ENCODE measurements at regions not wholly inside any gene's neighbourhood (a gene's known extent, or its start where the extent isn't known, plus 50 kb on each side); places are given as distances from the start of the nearest gene placed in this dataset.

GRCh38 chr12:115423546-115423987 lies 739.6 kb upstream of the TBX3 start:
- Histone ChIP-seq H3K27ac (ENCODE audit: low read depth, low read length, poor library complexity, severe bottlenecking) (no peak overlapping the region), H3K27me3 (ENCODE audit: insufficient read depth, low read length) (no peaks in the 10 kb centered on the region), H3K4me3 (ENCODE audit: low read depth, low read length, poor library complexity, severe bottlenecking) (no peak overlapping the region), H3F3A (ENCODE audit: insufficient read depth, low read length) (no peaks in the 10 kb centered on the region), H3K36me3 (ENCODE audit: insufficient read depth, low read length) (no peaks in the 10 kb centered on the region), H4K20me1 (ENCODE audit: insufficient read depth, low read length) (no peaks in the 10 kb centered on the region), H3K4me1 (ENCODE audit: insufficient read depth, low read length, severe bottlenecking) (no peaks in the 10 kb centered on the region), H2AFZ (ENCODE audit: low read length) (no peak overlapping the region), H3K9ac (ENCODE audit: low read length) (no peak overlapping the region), H3K9me3 (ENCODE audit: low read length) (no peaks in the 10 kb centered on the region), H3K9me2 (ENCODE audit: low read depth, low read length) (no peaks in the 10 kb centered on the region), H3K79me2 (ENCODE audit: insufficient read depth, low read length) (no peaks in the 10 kb centered on the region), H3K4me2 (ENCODE audit: low read length) (no peak overlapping the region)
- no peak for TF ChIP-seq CTCF (IDR thresholded peaks at IDR 0.05; ENCODE audit: low read length)
- TF ChIP-seq EZH2 (IDR thresholded peaks at IDR 0.05; ENCODE audit: borderline replicate concordance, low read length), result no peak

- no peaks in the 10 kb centered on the region for H3K4me1 ChIP-seq (ENCODE audit: insufficient read depth, low read length, severe bottlenecking)
- no peak overlapping the region for H3K27ac ChIP-seq (ENCODE audit: low read depth, low read length, poor library complexity, severe bottlenecking)
- H3K9me2 ChIP-seq (ENCODE audit: low read depth, low read length), result no peaks in the 10 kb centered on the region
- H3K27me3 ChIP-seq (ENCODE audit: insufficient read depth, low read length), result no peaks in the 10 kb centered on the region
- no peak overlapping the region for H3K9ac ChIP-seq (ENCODE audit: low read length)
- no peaks in the 10 kb centered on the region for H3K9me3 ChIP-seq (ENCODE audit: low read length)
- H2AFZ ChIP-seq (ENCODE audit: low read length), result no peak overlapping the region
- H3K4me3 ChIP-seq (ENCODE audit: low read depth, low read length, poor library complexity, severe bottlenecking), result no peak overlapping the region
- no peaks in the 10 kb centered on the region for H4K20me1 ChIP-seq (ENCODE audit: insufficient read depth, low read length)
- no peak overlapping the region for H3K4me2 ChIP-seq (ENCODE audit: low read length)
- no peak for TF ChIP-seq CTCF (IDR thresholded peaks at IDR 0.05; ENCODE audit: low read length)
- TF ChIP-seq EZH2 (IDR thresholded peaks at IDR 0.05; ENCODE audit: borderline replicate concordance, low read length), result no peak
- H3F3A ChIP-seq (ENCODE audit: insufficient read depth, low read length), result no peaks in the 10 kb centered on the region
- no peaks in the 10 kb centered on the region for H3K79me2 ChIP-seq (ENCODE audit: insufficient read depth, low read length)
- no peaks in the 10 kb centered on the region for H3K36me3 ChIP-seq (ENCODE audit: insufficient read depth, low read length)
Observed at GRCh38 chr12:115422845-115423545, 739.0 kb upstream of the TBX3 start.

- no peaks in the 10 kb centered on the region for H3K36me3 ChIP-seq (ENCODE audit: insufficient read depth, low read length)
- no peak overlapping the region for H3K9ac ChIP-seq (ENCODE audit: low read length)
- no peak overlapping the region for H3K4me3 ChIP-seq (ENCODE audit: low read depth, low read length, poor library complexity, severe bottlenecking)
- TF ChIP-seq EZH2 (IDR thresholded peaks at IDR 0.05; ENCODE audit: borderline replicate concordance, low read length) (no peak), CTCF (IDR thresholded peaks at IDR 0.05; ENCODE audit: low read length) (no peak)
- H3K9me2 ChIP-seq (ENCODE audit: low read depth, low read length), result no peaks in the 10 kb centered on the region
- no peaks in the 10 kb centered on the region for H3K9me3 ChIP-seq (ENCODE audit: low read length)
- no peak overlapping the region for H2AFZ ChIP-seq (ENCODE audit: low read length)
- H3F3A ChIP-seq (ENCODE audit: insufficient read depth, low read length), result no peaks in the 10 kb centered on the region
- no peaks in the 10 kb centered on the region for H3K27me3 ChIP-seq (ENCODE audit: insufficient read depth, low read length)
- no peaks in the 10 kb centered on the region for H4K20me1 ChIP-seq (ENCODE audit: insufficient read depth, low read length)
- no peaks in the 10 kb centered on the region for H3K4me1 ChIP-seq (ENCODE audit: insufficient read depth, low read length, severe bottlenecking)
- H3K27ac ChIP-seq (ENCODE audit: low read depth, low read length, poor library complexity, severe bottlenecking), result no peak overlapping the region
- no peaks in the 10 kb centered on the region for H3K79me2 ChIP-seq (ENCODE audit: insufficient read depth, low read length)
- no peak overlapping the region for H3K4me2 ChIP-seq (ENCODE audit: low read length)
Observed at GRCh38 chr12:115421796-115422709, 738.1 kb upstream of the TBX3 start.

Measured in OCI-LY1 (cell line).